Suprapubic skin (tissue), 4 donors: ENCODE measurements at regions not wholly inside any gene's neighbourhood (a gene's known extent, or its start where the extent isn't known, plus 50 kb on each side); places are given as distances from the start of the nearest gene placed in this dataset.
A peak's percentile ranks its signal among the peaks of the same experiment; 100 is the strongest.

Source experiments
- DNase-seq, 2 donors: peaks; one replicate each; pipeline ENCODE4 v3.0.0-alpha.2; 2019; ENCODE audit warnings: low spot score in 2 of 2
- H3K27ac ChIP-seq: fragments of 200-600 bp; sonication (generic); one replicate; pipeline ENCODE4 v1.5.1; 2019
- H3K27me3 ChIP-seq: fragments of 200-600 bp; sonication (generic); one replicate; pipeline ENCODE4 v1.5.1; 2019
- H3K36me3 ChIP-seq: fragments of 200-600 bp; sonication (generic); one replicate; pipeline ENCODE4 v1.5.1; 2019
- H3K4me1 ChIP-seq: fragments of 200-600 bp; sonication (generic); one replicate; pipeline ENCODE4 v1.5.1; 2019
- H3K4me3 ChIP-seq: fragments of 200-600 bp; sonication (generic); one replicate; pipeline ENCODE4 v1.5.1; 2019; ENCODE audit warnings: mild to moderate bottlenecking
- H3K9me3 ChIP-seq: fragments of 200-600 bp; sonication (generic); one replicate; pipeline ENCODE4 v1.5.1; 2019
- CTCF ChIP-seq, 2 donors: fragments of 200-600 bp in 1 of 2; fragments of 450-650 bp in 1 of 2; sonication (generic) in 1 of 2; IDR thresholded peaks; one replicate each; pipeline ENCODE4 v1.5.1; 2016 to 2019; ENCODE audit warnings: antibody characterized with exemption in 2 of 2, mild to moderate bottlenecking in 1 of 2, moderate library complexity in 1 of 2
- EP300 ChIP-seq: sonication (generic); formaldehyde crosslinking; IDR thresholded peaks from one replicate; pipeline ENCODE4 v1.6.1; 2017; ENCODE audit warnings: antibody characterized with exemption
- POLR2A ChIP-seq, 2 donors: fragments of 450-650 bp; IDR thresholded peaks; one replicate each; pipeline ENCODE4 v1.6.1; 2017; ENCODE audit warnings: antibody characterized with exemption in 2 of 2, mild to moderate bottlenecking in 2 of 2, moderate library complexity in 2 of 2
- POLR2AphosphoS5 ChIP-seq, 3 donors: sonication (generic); formaldehyde crosslinking; IDR thresholded peaks; one replicate each; pipeline ENCODE4 v1.6.1; 2017; ENCODE audit warnings: antibody characterized with exemption in 3 of 3
- whole genome bisulfite sequencing: methylation state at CpG from one replicate; pipeline ENCODE4 v1.1.5; 2018; 5-methylcytosine and 5-hydroxymethylcytosine counted together

- H3K4me3 ChIP-seq, result peak overlapping the region; percentile 96
- no peak for DNase-seq
- no peaks in the 10 kb centered on the region for H3K36me3 ChIP-seq
- H3K9me3 ChIP-seq, result no peaks in the 10 kb centered on the region
- H3K27ac ChIP-seq, result peak overlapping the region; percentile 99
- no peaks in the 10 kb centered on the region for H3K27me3 ChIP-seq
- TF ChIP-seq POLR2AphosphoS5 (IDR thresholded peaks at IDR 0.05), result no peak
- TF ChIP-seq CTCF (IDR thresholded peaks at IDR 0.05), result no peak
- no peak for TF ChIP-seq EP300
- TF ChIP-seq POLR2A (IDR thresholded peaks at IDR 0.05), result no peak
- peaks cover 38% of the 10 kb centered on the region for H3K4me1 ChIP-seq
Measured at GRCh38 chr3:48086705-48087104, 70.5 kb upstream of the MAP4 start.

- 90% methylated on average over 1 of the region's 1 CpG for WGBS
- Histone ChIP-seq H3K4me1 (peaks cover 37% of the 10 kb centered on the region), H3K27ac (peak overlapping the region; percentile 99), H3K27me3 (no peaks in the 10 kb centered on the region), H3K36me3 (no peaks in the 10 kb centered on the region), H3K4me3 (no peak overlapping the region), H3K9me3 (no peaks in the 10 kb centered on the region)
- TF ChIP-seq POLR2AphosphoS5 (IDR thresholded peaks at IDR 0.05), result no peak
- TF ChIP-seq EP300, result no peak
- TF ChIP-seq CTCF (IDR thresholded peaks at IDR 0.05), result no peak
- no peak for TF ChIP-seq POLR2A (IDR thresholded peaks at IDR 0.05)
- no peak for DNase-seq
Measured at GRCh38 chr3:48084929-48085328, 68.7 kb upstream of the MAP4 start.

GRCh38 chr3:48084170-48084569, 68.0 kb upstream of the MAP4 start:
- Histone ChIP-seq H3K4me3 (no peak overlapping the region), H3K9me3 (no peaks in the 10 kb centered on the region), H3K36me3 (no peaks in the 10 kb centered on the region), H3K27ac (peak overlapping the region; percentile 99), H3K27me3 (no peaks in the 10 kb centered on the region), H3K4me1 (peaks cover 30% of the 10 kb centered on the region)
- WGBS, result 66% methylated on average over 2 of the region's 2 CpGs
- TF ChIP-seq CTCF (IDR thresholded peaks at IDR 0.05) (no peak), POLR2A (IDR thresholded peaks at IDR 0.05) (no peak), EP300 (no peak), POLR2AphosphoS5 (IDR thresholded peaks at IDR 0.05) (no peak)
- no peak for DNase-seq

GRCh38 chr3:48082580-48083184, 66.5 kb upstream of the MAP4 start:
- no peaks in the 10 kb centered on the region for H3K27me3 ChIP-seq
- H3K4me3 ChIP-seq, result no peak overlapping the region
- H3K36me3 ChIP-seq, result no peaks in the 10 kb centered on the region
- no peak for TF ChIP-seq POLR2A (IDR thresholded peaks at IDR 0.05)
- no peak for TF ChIP-seq EP300
- no peak for TF ChIP-seq POLR2AphosphoS5 (IDR thresholded peaks at IDR 0.05)
- TF ChIP-seq CTCF (IDR thresholded peaks at IDR 0.05), result no peak
- no peaks in the 10 kb centered on the region for H3K9me3 ChIP-seq
- no peak overlapping the region for H3K27ac ChIP-seq
- WGBS, result 84% methylated on average over 4 of the region's 4 CpGs
- DNase-seq, result no peak
- H3K4me1 ChIP-seq, result peaks cover 28% of the 10 kb centered on the region

GRCh38 chr3:48077815-48078214, 61.6 kb upstream of the MAP4 start:
- Histone ChIP-seq H3K27me3 (no peaks in the 10 kb centered on the region), H3K9me3 (no peaks in the 10 kb centered on the region), H3K4me3 (no peak overlapping the region), H3K4me1 (peaks cover 8% of the 10 kb centered on the region), H3K36me3 (no peaks in the 10 kb centered on the region), H3K27ac (no peak overlapping the region)
- TF ChIP-seq CTCF (IDR thresholded peaks at IDR 0.05) (no peak), EP300 (no peak)
- WGBS, result 62% methylated on average over 2 of the region's 2 CpGs
- no peak for DNase-seq
